HEK293T (cell line): ENCODE measurements at regions not wholly inside any gene's neighbourhood (a gene's known extent, or its start where the extent isn't known, plus 50 kb on each side); places are given as distances from the start of the nearest gene placed in this dataset.

Experiments used
- BHLHE40 ChIP-seq: fragments of 450-650 bp; IDR thresholded peaks from 2 replicates; pipeline ENCODE4 v1.6.1; 2016; ENCODE audit warnings: mild to moderate bottlenecking, moderate library complexity, borderline replicate concordance
- FOXK2 ChIP-seq: fragments of 450-650 bp; IDR thresholded peaks from 2 replicates; pipeline ENCODE4 v1.6.1; 2016; ENCODE audit warnings: mild to moderate bottlenecking
- FOXM1 ChIP-seq: fragments of 450-650 bp; IDR thresholded peaks from 2 replicates; pipeline ENCODE4 v1.6.1; 2017; ENCODE audit warnings: mild to moderate bottlenecking, borderline replicate concordance
- SP1 ChIP-seq: fragments of 450-650 bp; IDR thresholded peaks from 2 replicates; pipeline ENCODE4 v1.6.1; 2017
- TARDBP ChIP-seq: fragments of 450-650 bp; IDR thresholded peaks from 2 replicates; pipeline ENCODE4 v1.6.1; 2016
- TF ChIP-seq, protein P1 (sequence below): fragments of 450-650 bp; IDR thresholded peaks from 2 replicates; pipeline ENCODE4 v1.6.1; 2016

DNA sequence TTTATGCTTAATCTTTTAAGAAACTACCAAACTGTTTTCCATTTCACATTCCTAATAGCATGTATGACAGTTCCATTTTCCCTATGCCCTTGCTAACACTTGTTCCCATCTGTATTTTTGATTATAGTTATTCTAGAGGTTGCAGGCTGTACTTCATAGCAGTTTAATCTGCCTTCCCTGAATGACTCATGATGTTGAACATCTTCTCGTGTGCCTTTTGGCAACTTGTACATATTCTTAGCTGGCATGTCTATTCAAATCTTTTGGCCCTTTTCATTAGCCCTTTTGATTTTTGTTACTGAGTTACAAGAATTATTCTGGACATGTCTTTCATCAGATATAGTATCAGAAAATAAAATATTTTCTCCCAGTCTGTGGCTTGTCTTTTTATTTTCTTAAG lies 320.3 kb downstream of the DIRAS2 start:
- TF ChIP-seq TARDBP (no peak), BHLHE40 (no peak), FOXM1 (no peak), SP1 (no peak), FOXK2 (no peak)
- TF ChIP-seq, protein P1, sequence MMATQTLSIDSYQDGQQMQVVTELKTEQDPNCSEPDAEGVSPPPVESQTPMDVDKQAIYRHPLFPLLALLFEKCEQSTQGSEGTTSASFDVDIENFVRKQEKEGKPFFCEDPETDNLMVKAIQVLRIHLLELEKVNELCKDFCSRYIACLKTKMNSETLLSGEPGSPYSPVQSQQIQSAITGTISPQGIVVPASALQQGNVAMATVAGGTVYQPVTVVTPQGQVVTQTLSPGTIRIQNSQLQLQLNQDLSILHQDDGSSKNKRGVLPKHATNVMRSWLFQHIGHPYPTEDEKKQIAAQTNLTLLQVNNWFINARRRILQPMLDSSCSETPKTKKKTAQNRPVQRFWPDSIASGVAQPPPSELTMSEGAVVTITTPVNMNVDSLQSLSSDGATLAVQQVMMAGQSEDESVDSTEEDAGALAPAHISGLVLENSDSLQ: no peak
